ENCODE measurements at regions not wholly inside any gene's neighbourhood (a gene's known extent, or its start where the extent isn't known, plus 50 kb on each side); places are given as distances from the start of the nearest gene placed in this dataset.
"Not testable (repeated sequence)": the region's sequence is repeated elsewhere in the genome, so short reads cannot be mapped to it uniquely, and the experiment has no call there.

GRCh38 chr15:96470681-96471310, 140.3 kb downstream of the NR2F2 start:
- TF ChIP-seq ZNF274 (IDR thresholded peaks at IDR 0.05; ENCODE audit: low read depth, low read length) = no peak

GRCh38 chr15:96472681-96473080, 142.2 kb downstream of the NR2F2 start:
- no peak overlapping the region for H3K4me3 ChIP-seq (ENCODE audit: low read length)
- TF ChIP-seq ZNF274 (IDR thresholded peaks at IDR 0.05; ENCODE audit: low read depth, low read length) = no peak

More at GRCh38 chr15:96470681-96471310, 140.3 kb downstream of the NR2F2 start:
- no peak overlapping the region for H3K4me3 ChIP-seq (ENCODE audit: low read length)

GRCh38 chr15:96473556-96473955, 143.1 kb downstream of the NR2F2 start:
- no peak overlapping the region for H3K4me3 ChIP-seq (ENCODE audit: low read length)
- TF ChIP-seq ZNF274 (IDR thresholded peaks at IDR 0.05; ENCODE audit: low read depth, low read length) = no peak

DNA sequence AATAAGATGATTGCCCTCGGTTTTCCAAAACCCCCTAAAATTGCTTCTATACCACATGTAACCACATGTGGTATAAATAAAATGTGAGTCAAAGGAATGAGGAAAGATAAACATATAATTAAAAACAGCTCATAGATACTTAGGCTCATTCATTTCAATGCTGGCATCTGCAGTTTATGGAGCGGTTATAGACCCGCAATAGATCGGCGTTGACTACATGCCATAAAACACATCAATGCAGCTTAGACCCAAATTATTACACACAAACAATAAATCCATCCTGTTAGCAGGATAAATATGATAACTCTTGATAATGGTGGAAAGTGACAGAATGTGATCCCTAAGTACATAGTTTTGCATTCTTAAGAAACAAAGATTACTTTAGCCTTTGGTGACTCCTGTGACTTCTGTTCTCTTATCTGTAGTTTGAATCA, 143.7 kb downstream of the NR2F2 start:
- TF ChIP-seq ZNF274 (IDR thresholded peaks at IDR 0.05; ENCODE audit: low read depth, low read length) = no peak
- no peak overlapping the region for H3K4me3 ChIP-seq (ENCODE audit: low read length)

- H3K4me3 ChIP-seq (ENCODE audit: low read length) = no peak overlapping the region
- no peak for TF ChIP-seq ZNF274 (IDR thresholded peaks at IDR 0.05; ENCODE audit: low read depth, low read length)
Observed at GRCh38 chr15:96477227-96477626, 146.7 kb downstream of the NR2F2 start.

- not testable (repeated sequence) for H3K4me3 ChIP-seq (ENCODE audit: low read length)
Observed at GRCh38 chr15:96484412-96484811, 153.9 kb downstream of the NR2F2 start.

GRCh38 chr15:96484830-96485229, 154.3 kb downstream of the NR2F2 start:
- no peak overlapping the region for H3K4me3 ChIP-seq (ENCODE audit: low read length)
- no peak for TF ChIP-seq ZNF274 (IDR thresholded peaks at IDR 0.05; ENCODE audit: low read depth, low read length)

- no peak overlapping the region for H3K4me3 ChIP-seq (ENCODE audit: low read length)
- TF ChIP-seq ZNF274 (IDR thresholded peaks at IDR 0.05; ENCODE audit: low read depth, low read length) = no peak
Observed at GRCh38 chr15:96487245-96487644, 156.7 kb downstream of the NR2F2 start.

GRCh38 chr15:96491066-96491699, 160.7 kb downstream of the NR2F2 start:
- not testable (repeated sequence) for H3K4me3 ChIP-seq (ENCODE audit: low read length)

DNA sequence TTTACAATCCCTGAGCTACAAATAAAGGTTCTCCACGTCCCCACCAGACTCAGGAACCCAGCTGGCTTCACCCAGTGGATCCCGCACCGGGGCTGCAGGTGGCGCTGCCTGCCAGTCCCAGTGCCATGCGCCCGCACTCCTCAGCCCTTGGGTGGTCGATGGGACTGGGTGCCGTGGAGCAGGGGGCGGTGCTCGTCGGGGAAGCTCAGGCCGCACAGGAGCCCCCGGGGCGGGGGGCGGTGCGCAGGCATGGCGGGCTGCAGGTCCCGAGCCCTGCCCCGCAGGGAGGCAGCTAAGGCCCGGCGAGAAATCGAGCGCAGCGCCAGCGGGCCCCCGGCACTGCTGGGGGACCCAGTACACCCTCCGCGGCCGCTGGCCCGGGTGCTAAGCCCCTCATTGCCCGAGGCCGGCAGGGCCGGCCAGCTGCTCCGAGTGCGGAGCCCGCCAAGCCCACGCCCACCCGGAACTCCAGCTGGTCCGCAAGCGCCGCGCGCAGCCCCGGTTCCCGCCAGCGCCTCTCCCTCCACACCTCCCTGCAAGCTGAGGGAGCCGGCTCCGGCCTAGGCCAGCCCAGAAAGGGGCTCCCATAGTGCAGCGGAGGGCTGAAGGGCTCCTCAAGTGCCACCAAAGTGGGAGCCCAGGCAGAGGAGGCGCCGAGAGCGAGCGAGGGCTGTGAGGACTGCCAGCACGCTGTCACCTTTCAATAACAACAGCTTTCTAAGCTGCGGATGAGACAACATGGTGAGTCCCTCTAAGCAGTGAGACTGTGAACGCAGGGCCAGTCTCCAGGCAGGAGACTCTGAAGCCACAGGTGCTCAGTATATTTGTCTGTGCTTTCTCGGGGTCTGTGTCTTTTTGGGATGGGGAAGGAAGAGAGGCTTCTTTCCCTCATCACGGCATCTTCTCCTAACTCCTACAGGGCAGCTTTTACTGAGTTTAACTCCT, 161.5 kb downstream of the NR2F2 start:
- H3K4me3 ChIP-seq (ENCODE audit: low read length) = not testable (repeated sequence)

DNA sequence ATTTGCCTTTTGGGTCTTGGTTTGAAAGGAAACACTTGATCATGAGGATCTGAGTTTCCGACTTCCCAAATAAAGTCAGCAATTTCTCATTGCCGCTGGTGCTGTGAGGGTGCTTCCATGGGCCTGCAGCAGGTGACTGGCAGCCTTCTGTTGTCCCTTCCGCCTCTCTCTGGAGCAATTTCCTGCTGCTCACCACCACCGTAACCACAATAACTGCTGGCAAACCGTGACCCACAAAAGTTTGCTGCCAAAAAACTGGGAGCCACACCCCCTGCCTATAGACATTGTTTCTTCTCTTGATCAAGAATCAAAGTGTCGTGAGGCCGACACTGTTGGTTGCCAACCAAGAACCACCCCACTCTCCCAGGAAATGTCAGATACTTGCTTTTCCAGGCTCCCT, 164.0 kb downstream of the NR2F2 start:
- H3K4me3 ChIP-seq (ENCODE audit: low read length) = no peak overlapping the region
- TF ChIP-seq ZNF274 (IDR thresholded peaks at IDR 0.05; ENCODE audit: low read depth, low read length) = no peak

DNA sequence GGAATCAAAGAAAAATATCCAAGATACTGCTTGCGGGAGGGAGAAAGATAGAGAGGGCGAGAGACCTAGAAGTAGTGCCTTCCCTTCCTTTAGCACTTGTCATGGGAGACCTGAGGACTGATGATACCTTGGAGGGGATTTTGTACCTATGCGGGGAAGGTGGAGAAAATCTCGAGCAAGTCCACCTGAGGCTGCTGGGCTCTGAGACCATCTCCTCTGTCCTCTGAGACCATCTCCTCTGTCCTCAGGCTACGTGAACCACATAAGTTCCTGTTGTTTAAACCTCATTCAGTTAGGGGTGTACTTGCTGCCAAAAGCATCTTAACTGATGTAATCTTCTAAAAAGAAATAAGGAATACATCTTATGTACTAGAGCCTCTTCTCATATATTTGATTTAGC, 164.9 kb downstream of the NR2F2 start:
- no peak for TF ChIP-seq ZNF274 (IDR thresholded peaks at IDR 0.05; ENCODE audit: low read depth, low read length)
- no peak overlapping the region for H3K4me3 ChIP-seq (ENCODE audit: low read length)

DNA sequence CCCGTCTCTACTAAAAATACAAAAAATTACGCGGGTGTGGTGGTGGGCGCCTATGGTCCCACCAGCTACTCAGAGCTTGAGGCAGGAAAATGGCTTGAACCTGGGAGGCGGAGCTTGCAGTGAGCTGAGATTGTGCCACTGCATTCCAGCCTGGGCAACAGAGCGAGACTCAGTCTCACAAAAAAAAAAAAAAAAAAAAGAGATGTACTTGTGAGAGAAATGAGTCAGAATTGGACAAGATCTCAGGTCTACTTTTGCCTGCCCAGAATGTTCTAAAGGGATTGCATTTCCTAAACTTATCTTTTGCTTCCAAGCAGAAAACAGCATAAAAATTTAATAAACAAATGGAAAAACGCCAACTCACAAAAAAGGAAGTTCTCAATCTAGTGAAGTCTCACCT, 167.5 kb downstream of the NR2F2 start:
- no peak for TF ChIP-seq ZNF274 (IDR thresholded peaks at IDR 0.05; ENCODE audit: low read depth, low read length)
- no peak overlapping the region for H3K4me3 ChIP-seq (ENCODE audit: low read length)

- no peak for TF ChIP-seq ZNF274 (IDR thresholded peaks at IDR 0.05; ENCODE audit: low read depth, low read length)
- H3K4me3 ChIP-seq (ENCODE audit: low read length) = no peak overlapping the region
Observed at GRCh38 chr15:96500508-96500907, 170.0 kb downstream of the NR2F2 start.

- TF ChIP-seq ZNF274 (IDR thresholded peaks at IDR 0.05; ENCODE audit: low read depth, low read length) = no peak
Observed at GRCh38 chr15:96501362-96501761, 170.9 kb downstream of the NR2F2 start.

More at GRCh38 chr15:96501362-96501761, 170.9 kb downstream of the NR2F2 start:
- no peak overlapping the region for H3K4me3 ChIP-seq (ENCODE audit: low read length)
